Activated CD4-positive, alpha-beta T cell treated with anti-CD3 and anti-CD28 coated beads, Interleukin-10, Interleukin-2, amounts not matched to agents 100 ng/mL and 50 ng/mL, durations not matched to agents 16 hours and 8 hours (primary cell): ENCODE measurements at regions not wholly inside any gene's neighbourhood (a gene's known extent, or its start where the extent isn't known, plus 50 kb on each side); places are given as distances from the start of the nearest gene placed in this dataset.
"Not testable (repeated sequence)": the region's sequence is repeated elsewhere in the genome, so short reads cannot be mapped to it uniquely, and the experiment has no call there.

Source experiments
- DNase-seq: peaks from one replicate; pipeline ENCODE4 v3.0.0-alpha.2; 2020

DNA sequence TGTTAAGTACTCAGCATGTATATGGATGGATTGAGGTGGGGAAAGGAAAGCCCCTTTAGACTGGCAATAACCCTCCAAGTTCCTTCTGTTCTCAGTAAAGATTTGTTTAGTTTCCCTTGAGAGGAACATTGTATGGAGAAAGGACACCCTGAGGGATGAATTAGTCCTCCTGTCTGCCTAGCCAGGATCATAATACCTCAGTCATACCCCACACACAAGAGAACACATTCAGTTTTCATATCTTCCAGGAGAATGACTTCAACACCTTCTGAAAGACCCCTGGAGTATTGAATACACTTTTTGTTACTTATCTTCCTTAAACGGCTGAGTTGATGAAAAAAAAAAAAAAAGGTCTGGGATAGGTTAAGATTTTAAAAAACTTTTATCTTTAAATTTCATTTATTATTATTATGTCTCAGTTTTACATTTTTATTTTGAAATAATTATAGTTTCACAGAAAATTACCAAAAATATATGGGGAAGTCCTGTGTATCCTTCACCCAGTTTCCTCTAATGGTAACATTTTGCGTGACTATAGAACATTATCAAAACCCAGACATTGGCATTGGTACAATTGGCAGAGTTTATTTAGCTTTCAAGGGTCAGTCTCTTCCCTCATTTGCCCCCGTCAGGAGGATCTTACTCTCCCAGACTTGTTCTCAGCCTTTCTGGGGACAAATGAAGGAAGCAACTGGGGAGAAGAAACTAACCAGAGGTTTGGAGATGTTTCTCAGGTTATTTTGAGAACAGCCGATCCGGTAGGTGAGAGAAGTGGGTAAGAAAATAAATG lies 88.0 kb downstream of the ACTBL2 start:
- DNase-seq: no peak

DNA sequence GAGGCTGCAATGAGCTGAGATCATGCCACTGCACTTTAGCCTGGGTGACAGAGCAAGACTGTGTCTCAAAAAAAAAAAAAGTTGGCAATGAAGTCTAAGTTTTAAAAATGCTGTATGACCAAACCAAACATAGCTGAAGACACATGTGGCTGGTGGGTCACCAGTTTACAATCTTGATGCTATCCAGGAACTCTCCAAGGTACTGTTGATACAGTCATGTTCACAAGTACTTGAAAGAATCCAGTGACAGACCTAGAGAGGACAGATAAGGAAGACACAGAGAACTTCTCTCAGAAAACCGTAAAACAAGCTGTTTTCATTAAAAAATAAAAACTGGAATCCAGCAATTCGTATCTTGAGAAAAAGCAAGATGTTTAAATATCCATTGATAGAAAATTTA lies 95.7 kb downstream of the ACTBL2 start:
- DNase-seq: no peak

DNA sequence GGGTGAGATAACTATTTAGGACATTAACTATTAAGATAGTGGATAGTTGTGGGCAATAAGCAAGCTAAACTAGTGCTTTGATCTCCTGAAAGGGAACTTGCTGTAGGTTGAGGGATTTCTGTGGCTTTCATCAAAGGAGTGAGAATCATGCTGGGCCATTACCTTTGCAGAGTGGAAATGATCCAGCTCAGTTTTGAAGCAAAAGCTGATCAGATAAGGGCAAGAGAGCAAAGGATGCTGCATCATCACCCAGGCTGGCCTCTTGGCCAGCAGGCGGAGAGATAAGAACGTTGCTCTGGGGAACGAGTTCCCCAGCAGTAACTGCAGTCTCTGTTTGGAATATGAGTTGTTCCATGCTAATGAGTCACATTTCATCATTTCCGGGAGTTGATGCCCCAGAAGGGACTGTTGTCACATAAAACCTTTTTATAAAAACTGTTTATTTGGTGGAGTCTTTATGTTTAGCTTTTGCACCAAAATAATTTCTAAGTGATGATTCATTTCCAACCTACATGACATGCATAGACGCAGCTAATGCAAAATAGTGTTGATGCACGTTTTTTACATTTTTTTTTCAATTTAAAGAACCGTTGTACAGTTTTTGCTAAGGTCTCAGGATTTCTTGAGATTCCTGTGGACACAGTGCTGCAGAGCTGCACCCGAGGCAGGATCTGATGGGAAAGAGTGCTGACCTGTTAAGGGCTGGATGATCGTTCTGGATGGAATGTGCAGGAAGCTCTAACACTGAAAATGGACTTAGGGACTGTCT lies 99.3 kb downstream of the ACTBL2 start:
- DNase-seq: peak; percentile 65

DNA sequence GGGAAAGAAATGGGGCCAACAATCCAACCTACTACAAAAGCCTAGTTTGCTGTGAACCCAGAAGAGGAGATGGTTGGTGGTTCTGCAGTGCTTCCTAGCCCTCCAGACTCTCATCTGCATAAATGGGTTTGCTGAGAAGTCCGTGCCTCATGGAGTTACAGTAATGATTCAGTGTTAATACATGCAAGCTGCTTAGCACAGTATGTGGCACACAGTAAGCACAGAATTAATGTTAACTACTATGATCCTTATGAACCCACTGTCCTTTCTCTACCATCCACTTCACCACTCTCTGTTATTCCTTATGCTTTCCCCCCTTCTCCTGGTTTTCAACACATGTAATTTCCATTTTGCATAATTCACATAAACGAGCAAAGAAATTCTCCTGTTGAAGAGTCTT lies 100.0 kb downstream of the ACTBL2 start:
- DNase-seq: no peak

DNA sequence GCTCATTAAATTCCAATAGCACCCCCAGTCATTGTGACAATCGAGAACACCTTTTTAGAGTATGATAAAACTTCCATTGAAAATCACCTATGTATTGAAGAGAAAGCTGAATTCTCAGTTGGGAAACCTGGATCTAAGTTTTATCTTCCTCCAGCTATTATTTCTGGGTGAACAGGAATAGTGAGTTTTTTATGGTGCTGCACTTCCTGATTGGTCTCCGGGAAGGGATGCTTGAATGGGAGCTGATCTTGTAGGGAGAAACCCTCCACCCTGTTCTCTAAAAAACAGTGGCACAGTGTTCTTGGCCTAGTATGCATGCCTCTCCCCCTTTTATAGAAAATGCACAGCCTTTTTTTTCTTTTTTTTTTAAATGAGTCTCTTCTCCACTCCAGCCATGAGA lies 112.2 kb downstream of the ACTBL2 start:
- DNase-seq: no peak

DNA sequence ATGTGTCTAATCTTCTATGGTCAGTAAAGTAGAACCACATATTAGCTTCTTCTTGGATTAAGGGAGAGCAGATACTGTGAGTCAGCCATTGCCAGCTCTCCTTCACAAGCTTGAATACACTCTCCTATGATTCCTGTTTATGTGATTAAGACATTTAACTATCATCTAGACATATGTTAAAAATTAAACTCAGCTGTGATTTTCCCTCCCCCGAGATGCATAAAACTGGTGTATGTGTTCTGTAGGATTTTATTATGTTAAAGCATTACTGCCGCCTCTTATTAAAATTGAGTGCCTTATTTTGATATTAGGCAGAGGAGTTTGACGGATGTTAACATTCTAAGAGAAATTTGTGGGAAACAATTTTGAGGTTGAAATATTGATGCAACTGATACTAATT lies 114.6 kb downstream of the ACTBL2 start:
- DNase-seq: no peak

DNA sequence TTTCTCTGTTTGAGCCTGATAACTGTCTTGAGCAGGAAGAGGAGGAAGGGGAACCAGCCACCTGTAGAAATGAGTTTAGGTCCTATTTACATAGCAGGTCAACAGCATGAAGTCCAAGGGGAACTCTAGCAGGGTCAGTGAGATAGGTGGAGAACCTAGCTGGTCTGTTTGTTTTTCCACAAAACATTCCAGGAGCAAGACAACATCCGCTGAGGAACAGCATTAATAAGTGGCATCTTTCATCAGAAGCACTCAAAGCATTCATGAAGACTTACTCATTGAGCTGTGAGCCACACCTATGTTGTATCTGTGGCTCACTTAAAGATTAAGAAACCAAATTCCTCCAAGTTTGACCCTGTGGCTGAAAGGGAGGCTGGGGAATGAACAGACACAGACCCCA lies 115.9 kb downstream of the ACTBL2 start:
- no peak for DNase-seq

DNA sequence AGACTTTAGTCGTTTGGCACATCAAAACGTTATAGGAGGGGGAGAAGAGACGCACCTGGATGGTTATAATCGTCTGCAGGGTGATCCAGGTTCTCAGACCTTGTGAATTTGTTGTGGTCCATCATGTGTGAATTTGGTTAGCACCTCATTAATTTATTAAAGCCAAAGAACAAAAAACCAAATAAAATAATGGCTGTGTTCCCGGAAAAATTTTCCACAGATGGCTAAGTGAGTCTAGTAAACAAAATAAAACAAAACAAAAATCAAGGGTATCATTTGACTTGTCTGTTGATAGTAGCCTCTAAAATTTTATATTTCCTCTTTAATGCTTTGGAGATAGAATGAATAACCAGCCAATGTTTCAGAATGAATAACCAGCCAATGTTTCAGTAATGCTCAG lies 119.7 kb downstream of the ACTBL2 start:
- DNase-seq: no peak

DNA sequence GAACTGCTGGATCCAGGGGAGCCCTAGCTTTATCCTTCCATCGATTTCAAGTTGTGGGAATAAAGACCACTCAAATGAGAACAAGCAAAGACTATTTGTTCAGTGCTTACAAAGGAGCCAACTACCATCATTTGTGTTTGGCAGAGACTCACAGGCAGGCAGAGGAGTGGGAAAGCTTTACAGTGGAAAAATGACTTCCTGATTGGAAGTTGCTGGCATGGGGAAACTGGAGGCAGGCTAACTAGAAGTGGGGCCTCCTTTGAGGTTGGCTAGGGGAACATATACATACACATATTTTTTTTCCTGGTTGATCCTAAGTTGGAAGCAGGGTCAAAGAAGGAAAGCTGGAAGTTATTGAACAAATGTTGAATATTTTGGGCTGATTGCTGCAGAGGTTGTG lies 121.7 kb downstream of the ACTBL2 start:
- DNase-seq: no peak

DNA sequence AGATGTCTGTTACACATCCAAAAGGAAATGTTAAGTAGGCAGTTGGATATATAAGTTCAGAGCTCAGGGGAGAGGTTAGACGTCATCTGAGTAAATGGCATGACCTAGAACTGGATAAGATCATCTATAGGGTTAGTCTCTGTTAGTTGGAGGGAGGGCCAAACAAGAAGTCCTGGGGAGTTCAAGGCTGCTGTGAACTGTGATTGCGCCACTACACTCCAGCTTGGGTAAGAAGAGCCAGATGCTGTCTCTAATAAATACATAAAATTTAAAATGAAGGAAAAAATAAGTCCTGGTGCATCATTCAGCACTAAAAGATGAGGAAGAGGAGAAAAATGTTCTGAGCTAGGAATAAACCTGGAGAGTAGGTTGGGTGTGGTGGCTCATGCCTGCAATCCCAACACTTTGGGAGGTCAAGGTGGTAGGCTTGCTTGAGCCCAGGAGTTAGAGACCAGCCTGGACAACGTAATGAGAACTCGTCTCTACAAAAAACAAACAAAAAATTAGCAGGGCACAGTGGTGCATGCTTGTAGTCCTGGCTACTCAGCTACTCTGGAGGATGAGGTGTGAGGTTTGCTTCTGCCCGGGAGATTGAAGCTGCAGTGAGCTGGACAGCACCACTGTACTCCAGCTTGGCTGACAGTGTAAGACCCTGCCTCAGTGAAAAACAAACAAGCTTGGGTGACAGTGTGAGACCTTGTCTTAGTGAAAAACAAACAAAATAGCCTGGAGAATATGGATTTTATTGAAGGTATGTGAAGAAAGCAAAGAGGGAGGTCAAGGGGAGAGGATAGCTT lies 123.6 kb downstream of the ACTBL2 start:
- DNase-seq: no peak

DNA sequence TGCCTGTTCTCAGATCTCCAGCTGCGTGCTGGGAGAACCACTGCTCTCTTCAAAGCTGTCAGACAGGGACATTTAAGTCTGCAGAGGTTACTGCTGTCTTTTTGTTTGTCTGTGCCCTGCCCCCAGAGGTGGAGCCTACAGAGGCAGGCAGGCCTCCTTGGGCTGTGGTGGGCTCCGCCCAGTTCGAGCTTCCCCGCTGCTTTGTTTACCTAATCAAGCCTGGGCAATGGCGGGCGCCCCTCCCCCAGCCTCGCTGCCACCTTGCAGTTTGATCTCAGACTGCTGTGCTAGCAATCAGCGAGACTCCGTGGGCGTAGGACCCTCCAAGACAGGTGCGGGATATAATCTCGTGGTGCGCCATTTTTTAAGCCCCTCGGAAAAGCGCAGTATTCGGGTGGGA lies 125.8 kb downstream of the ACTBL2 start:
- DNase-seq: not testable (repeated sequence)

DNA sequence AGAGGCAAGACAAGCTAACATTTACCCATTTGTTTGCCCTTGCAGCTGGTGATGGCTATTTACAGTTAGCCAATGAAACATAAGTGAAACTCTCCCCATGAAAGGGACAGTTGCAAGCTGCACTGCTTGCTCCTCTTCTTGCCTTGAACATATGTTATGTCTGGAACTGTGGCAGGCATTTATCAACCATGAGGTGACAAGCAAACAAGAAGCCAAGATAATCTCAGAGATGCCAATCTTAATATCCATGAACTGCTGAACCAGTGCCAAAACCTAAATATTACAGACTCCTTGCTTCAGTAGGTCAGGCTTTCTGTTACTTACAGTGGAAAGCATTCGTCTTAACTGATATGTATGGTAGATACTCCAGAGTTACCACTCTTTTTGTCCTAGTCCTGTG lies 133.4 kb downstream of the ACTBL2 start:
- no peak for DNase-seq

DNA sequence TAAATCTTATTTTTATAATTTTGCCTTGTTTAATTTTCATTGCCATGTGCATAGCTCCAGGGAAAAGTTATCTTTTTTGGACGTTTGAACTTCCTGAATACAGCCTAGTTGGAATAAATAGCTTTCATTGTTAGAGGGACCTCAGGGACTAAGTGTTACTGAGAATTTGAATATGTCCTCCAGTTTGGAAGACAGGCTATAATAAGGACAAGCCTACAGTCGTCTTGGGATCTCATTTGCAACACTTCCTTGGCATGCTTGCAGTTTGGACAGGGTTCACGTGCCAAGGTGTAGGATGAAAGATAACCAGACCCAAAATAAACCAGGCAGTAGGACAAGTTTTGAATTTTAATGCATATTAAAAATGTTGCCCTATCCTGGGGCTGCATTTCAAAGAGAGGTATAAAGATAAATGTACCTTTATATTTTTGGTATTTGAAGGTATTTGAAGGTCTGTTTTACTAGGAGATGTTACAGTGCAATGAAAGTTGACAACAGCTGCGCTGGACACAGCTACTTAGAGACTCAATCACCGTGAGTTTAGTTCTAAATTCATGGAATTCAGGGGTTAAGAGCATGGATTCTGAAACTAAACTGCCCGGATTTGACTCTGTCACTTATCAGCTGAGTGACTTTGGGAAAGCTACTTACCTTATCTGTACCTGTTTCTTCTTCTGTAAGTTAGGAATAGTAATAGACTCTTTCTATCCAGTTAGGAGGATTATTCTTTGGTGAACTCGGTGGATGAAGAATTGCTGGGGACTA lies 134.1 kb downstream of the ACTBL2 start:
- DNase-seq: no peak

DNA sequence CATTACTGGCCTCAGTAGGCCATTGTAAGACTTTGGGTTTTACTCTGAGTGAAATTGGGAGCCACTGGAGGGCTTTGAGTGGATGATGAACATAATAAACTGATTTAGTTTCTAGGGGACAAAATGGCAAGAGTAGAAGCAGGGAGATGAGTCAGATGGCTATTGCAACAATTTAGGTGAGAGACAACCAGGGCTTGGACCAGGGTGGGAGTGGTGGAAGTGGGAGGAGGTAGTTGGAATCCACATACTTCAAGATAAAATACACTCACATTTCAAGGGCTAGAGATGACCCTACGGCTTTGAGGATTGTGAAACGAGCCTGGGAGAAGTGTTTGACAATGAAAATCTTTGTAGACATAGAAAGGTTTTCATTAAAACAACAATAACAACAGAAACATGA lies 136.3 kb downstream of the ACTBL2 start:
- no peak for DNase-seq

DNA sequence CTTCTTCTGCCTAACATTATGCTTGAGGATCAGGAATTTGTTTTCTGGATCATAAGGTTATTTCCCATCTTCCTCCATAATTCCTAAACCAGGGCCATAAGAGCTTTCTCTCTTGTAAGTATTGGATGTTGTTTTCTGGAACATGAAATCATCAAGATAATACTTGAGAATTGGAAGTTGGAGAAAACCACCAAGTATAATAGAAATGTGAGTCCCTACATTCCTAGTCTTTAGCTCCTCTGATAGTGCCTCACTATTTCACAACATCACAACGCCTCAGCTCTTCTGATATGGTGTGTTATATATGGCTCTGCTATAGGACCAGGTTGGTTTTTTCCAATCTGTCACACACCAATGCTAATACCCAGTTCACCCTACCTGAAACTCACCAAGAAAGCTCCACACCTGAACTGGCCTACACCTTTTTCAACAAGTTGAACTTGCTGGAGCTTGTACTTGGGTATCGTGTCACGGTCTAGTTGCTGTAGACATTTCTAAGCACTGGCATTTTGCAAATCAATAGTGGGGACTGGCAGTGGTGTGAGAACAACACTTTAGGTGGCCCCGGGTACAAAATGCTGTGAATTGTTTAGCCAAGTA lies 141.1 kb downstream of the ACTBL2 start:
- no peak for DNase-seq

DNA sequence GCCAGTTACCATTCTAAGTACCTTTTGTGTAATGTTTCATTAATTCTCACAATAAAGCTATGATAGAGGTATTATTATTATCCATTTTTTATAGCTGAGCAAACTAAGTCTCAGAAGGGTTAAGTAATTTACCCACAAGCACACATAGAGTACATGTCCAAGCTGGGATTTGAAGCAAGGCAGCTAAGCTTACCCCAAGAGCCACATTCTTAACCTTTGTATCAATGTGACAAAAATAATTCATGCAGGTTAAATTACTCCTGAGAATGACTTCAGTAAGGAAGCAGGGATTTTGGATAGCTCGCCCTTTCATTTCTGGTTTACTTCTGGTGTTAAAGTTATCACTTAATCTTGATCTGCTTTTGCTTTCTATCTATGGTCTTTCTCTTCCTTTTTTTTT lies 141.9 kb downstream of the ACTBL2 start:
- no peak for DNase-seq

DNA sequence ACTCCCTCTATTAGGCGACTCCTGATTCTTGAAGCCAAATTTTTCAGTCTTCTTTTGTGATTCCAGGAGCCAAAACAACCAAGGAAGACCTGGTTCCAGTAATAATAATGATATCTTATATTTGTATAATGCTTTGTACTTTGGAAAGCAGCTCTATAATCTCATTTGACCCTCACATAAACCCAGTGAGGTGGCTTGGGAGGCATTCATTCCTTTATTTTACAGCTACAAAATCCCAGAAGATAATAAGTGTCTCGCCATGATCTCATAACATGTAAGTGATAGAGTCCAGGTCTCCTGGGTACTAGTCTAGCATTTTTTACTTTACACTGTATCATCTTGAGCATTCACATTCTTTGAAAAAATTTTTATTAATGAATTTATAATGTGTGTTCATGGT lies 143.1 kb downstream of the ACTBL2 start:
- no peak for DNase-seq

DNA sequence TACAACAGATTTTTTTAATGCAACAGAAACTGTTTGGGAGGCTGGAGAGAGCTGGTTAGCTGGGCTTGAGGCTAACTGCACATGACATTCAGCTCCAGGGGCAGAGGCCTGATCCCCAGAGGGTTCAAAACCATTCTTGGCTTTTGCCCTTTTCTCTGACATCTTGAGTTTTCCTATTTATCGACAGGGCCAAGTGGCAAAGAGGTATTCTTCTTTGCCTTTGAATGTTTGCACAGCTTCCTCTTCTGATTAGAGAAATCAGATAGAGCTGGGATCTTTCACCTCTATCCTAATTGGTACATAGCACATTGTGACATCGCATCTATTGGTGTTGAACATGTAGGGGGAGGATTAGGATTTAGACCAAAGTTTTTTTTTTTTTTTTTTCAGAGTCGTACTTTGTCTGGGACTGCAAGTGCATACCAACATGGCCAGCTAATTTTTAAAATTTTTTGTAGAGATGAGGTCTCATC lies 143.7 kb downstream of the ACTBL2 start:
- DNase-seq: no peak

DNA sequence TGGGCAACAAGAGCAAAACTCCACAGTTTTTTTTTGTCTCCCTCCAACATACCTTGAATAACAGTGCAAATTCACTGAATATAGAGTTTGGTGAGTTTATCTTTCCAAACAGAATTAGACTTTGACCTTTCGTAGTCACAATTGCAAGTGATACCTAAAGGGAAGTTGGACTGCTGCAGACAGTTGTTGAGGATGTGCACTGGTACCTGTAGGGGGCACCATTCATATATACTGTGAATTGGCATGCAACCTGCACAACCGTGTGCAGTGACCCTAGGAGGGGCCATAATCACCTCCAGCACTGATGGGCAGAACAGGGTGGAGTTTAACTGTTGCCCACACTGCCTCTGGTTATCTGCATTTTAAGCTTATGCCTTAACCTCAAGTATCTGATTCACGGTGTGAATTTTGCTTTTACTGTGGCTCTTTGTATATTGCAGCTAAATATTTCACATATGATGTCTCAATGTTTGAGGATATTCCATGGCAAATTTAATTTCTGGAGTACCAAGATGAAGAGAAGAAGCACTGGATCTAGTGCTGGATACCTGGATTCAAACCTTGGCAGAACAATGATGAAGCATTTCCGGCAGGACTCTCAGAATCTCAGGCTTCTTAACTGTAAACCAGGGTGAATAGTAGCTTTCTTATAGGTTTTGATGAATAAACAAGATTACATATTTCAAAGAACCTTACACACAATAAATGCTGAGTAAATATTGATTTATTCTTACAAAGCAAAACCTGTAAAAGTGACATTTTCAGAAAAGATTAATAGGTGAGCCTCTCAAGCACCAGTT lies 144.3 kb downstream of the ACTBL2 start:
- peak; percentile 39 for DNase-seq

DNA sequence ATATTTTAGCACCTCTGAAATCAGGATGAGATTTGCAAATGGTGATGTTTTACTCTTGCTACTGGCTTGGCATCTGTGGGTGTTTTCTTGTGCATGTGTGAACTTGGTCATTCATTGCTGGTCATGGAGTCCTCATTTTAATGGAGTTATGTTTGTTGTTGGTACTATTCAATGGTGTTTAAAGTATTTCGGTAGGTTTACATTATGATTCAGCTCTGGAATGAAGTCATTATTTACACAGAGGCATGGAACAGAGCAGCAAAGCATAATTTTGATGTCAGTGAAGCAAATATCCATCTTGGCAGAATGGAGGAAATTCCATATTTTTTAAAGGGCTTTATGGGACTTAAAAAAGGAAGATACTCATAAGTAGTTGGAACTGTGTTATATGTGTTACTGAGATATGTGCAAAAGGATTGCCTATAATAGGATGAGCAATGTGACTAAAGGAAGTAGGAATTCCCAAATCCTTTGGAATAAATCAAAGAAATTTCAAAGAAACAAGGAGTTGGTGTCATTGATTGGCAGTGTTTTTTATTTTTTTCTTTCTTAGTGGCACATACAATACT lies 147.4 kb downstream of the ACTBL2 start:
- no peak for DNase-seq

DNA sequence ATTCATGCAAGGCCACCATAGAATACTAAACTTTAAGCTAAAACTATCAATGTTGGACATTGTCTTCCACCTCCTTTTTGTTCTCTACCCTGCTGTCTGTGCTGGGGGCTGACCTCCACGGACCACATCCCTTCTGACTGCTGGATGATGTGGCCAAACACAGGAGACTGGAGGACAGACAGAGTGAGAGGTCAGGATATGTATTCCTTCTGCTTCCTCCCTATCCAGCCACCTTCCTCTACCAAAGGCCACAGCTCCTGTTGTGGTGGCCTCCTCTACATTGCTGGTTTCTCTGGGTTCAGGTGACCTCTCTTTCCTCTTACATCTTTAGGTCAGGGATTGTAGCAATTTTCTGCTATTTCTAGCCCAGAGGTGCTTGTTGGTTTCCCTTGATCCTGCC lies 148.1 kb downstream of the ACTBL2 start:
- no peak for DNase-seq
